H1 (cell line): ENCODE measurements at regions not wholly inside any gene's neighbourhood (a gene's known extent, or its start where the extent isn't known, plus 50 kb on each side); places are given as distances from the start of the nearest gene placed in this dataset.

Source experiments
- CTCF ChIA-PET: fragments of 300-600 bp; sonication (Branson Sonifier 250); formaldehyde crosslinking; loops from one replicate; lab custom pipeline; 2021; ENCODE audit not compliant: partially characterized antibody; lab: Charles Lee
- POLR2A ChIA-PET: fragments of 300-600 bp; sonication (Branson Sonifier 250); formaldehyde crosslinking; loops from one replicate; lab custom pipeline; 2021; ENCODE audit warnings: inconsistent platforms; ENCODE audit not compliant: partially characterized antibody; lab: Charles Lee
- DNase-seq, 2 experiments: peaks; one replicate each; pipeline versions ENCODE4 v3.0.0 to v3.0.0-alpha.2; 2010 to 2022; ENCODE audit warnings: low spot score in 2 of 2, low read depth in 1 of 2, mixed read lengths in 1 of 2
- FAIRE-seq: peaks from 2 replicates; lab custom pipeline; 2011; peaks lifted over from hg19 to GRCh38; lab: Jason Lieb, UNC
- H2AFZ ChIP-seq: 2 replicates; pipeline ENCODE4 v1.8.1; 2012; ENCODE audit warnings: low read length, inconsistent platforms
- H2AK5ac ChIP-seq: 2 replicates; pipeline ENCODE4 v1.6.1; 2013; ENCODE audit warnings: low read depth, low read length
- H2BK120ac ChIP-seq: replicated peaks from 2 replicates; pipeline ENCODE3; 2013; ENCODE audit warnings: low read depth, low read length, inconsistent platforms
- H2BK12ac ChIP-seq: 2 replicates; pipeline ENCODE4 v1.6.1; 2013; ENCODE audit warnings: low read depth, low read length
- H2BK15ac ChIP-seq: 2 replicates; pipeline ENCODE4 v1.6.1; 2013; ENCODE audit warnings: low read length
- H2BK20ac ChIP-seq: 2 replicates; pipeline ENCODE4 v1.6.1; 2013; ENCODE audit warnings: low read length
- H2BK5ac ChIP-seq: 2 replicates; pipeline ENCODE4 v1.6.1; 2013; ENCODE audit warnings: low read depth, low read length
- H3K14ac ChIP-seq: 2 replicates; pipeline ENCODE4 v1.6.1; 2013; ENCODE audit warnings: inconsistent platforms; ENCODE audit not compliant: insufficient read length
- H3K18ac ChIP-seq: 2 replicates; pipeline ENCODE4 v1.6.1; 2013; ENCODE audit warnings: low read length; ENCODE audit errors: extremely low read depth
- H3K23ac ChIP-seq: 2 replicates; pipeline ENCODE4 v1.6.1; 2013; ENCODE audit warnings: inconsistent platforms; ENCODE audit not compliant: insufficient read length
- H3K23me2 ChIP-seq: 2 replicates; pipeline ENCODE4 v1.6.1; 2013; ENCODE audit warnings: low read depth, low read length
- H3K27ac ChIP-seq: 2 replicates; pipeline ENCODE4 v1.6.1; 2011; ENCODE audit warnings: low read depth, low read length, inconsistent platforms
- H3K27me3 ChIP-seq, 4 experiments: replicated peaks in 1 of 4; 1 replicate in 1 of 4; 2 replicates in 3 of 4; pipeline versions ENCODE4 v1.6.1 to v1.8.1; 2011 to 2013; ENCODE audit warnings: low read length in 3 of 4, mild to moderate bottlenecking in 3 of 4, inconsistent platforms in 2 of 4, mixed read lengths in 2 of 4, moderate library complexity in 1 of 4; ENCODE audit not compliant: control insufficient read depth in 3 of 4, insufficient read depth in 3 of 4; ENCODE audit errors: extremely low read depth in 1 of 4
- H3K36me3 ChIP-seq, 4 experiments: 2 replicates each; pipeline versions ENCODE4 v1.6.1 to v1.8.1; 2011 to 2013; ENCODE audit warnings: mild to moderate bottlenecking in 4 of 4, low read length in 3 of 4, moderate library complexity in 2 of 4, control low read depth in 1 of 4, inconsistent platforms in 1 of 4; ENCODE audit not compliant: insufficient read depth in 4 of 4, control insufficient read depth in 2 of 4
- H3K4ac ChIP-seq: replicated peaks from 2 replicates; pipeline ENCODE3; 2013; ENCODE audit warnings: low read length, low read depth, mixed read lengths, inconsistent platforms; ENCODE audit not compliant: insufficient read length
- H3K4me1 ChIP-seq, 4 experiments: replicated peaks in 1 of 4; 1 replicate in 1 of 4; 2 replicates in 3 of 4; pipeline versions ENCODE4 v1.6.1 to v1.8.1; 2011 to 2013; ENCODE audit warnings: low read length in 3 of 4, inconsistent platforms in 2 of 4, mixed read lengths in 1 of 4; ENCODE audit not compliant: insufficient read depth in 4 of 4, control insufficient read depth in 3 of 4
- H3K4me2 ChIP-seq, 2 experiments: 2 replicates each; pipeline versions ENCODE4 v1.6.1 to v1.8.1; 2011 to 2013; ENCODE audit warnings: low read depth in 2 of 2, low read length in 2 of 2, control low read depth in 1 of 2, inconsistent platforms in 1 of 2, mild to moderate bottlenecking in 1 of 2; ENCODE audit not compliant: insufficient read depth in 1 of 2
- H3K4me3 ChIP-seq, 4 experiments: fragments of 200-600, 300-600 bp in 1 of 4; sonication (generic), shearing (Covaris generic), sonication (Bioruptor Twin) in 1 of 4; 2 replicates each; pipeline versions ENCODE4 v1.5.1 to v1.8.1; 2011 to 2016; ENCODE audit warnings: low read length in 4 of 4, low read depth in 3 of 4, control low read depth in 2 of 4, inconsistent platforms in 2 of 4, mild to moderate bottlenecking in 2 of 4, mixed read lengths in 1 of 4, moderate library complexity in 1 of 4; ENCODE audit not compliant: insufficient read depth in 2 of 4; ENCODE audit errors: extremely low read depth in 1 of 4
- H3K56ac ChIP-seq: replicated peaks from 2 replicates; pipeline ENCODE3; 2013; ENCODE audit warnings: low read depth, mild to moderate bottlenecking, mixed read lengths, low read length, inconsistent platforms; ENCODE audit not compliant: insufficient read length
- H3K79me1 ChIP-seq: 2 replicates; pipeline ENCODE4 v1.6.1; 2013; ENCODE audit warnings: low read depth, low read length, control low read depth
- H3K79me2 ChIP-seq, 2 experiments: 2 replicates each; pipeline versions ENCODE4 v1.6.1 to v1.8.1; 2012 to 2013; ENCODE audit warnings: low read length in 2 of 2, mild to moderate bottlenecking in 2 of 2, inconsistent platforms in 1 of 2; ENCODE audit not compliant: insufficient read depth in 2 of 2, control insufficient read depth in 1 of 2
- H3K9ac ChIP-seq, 4 experiments: replicated peaks in 1 of 4; 1 replicate in 1 of 4; 2 replicates in 3 of 4; pipeline versions ENCODE4 v1.6.1 to v1.8.1; 2011 to 2013; ENCODE audit warnings: low read depth in 3 of 4, low read length in 3 of 4, control low read depth in 2 of 4, mild to moderate bottlenecking in 2 of 4, moderate library complexity in 2 of 4, inconsistent platforms in 1 of 4; ENCODE audit errors: extremely low read depth in 1 of 4
- H3K9me3 ChIP-seq, 2 experiments: 2 replicates each; pipeline versions ENCODE4 v1.6.1 to v1.8.1; 2012 to 2013; ENCODE audit warnings: mild to moderate bottlenecking in 2 of 2, moderate library complexity in 2 of 2, control low read depth in 1 of 2, inconsistent platforms in 1 of 2, low read depth in 1 of 2, low read length in 1 of 2, mixed read lengths in 1 of 2; ENCODE audit not compliant: insufficient read depth in 2 of 2
- H4K20me1 ChIP-seq, 2 experiments: replicated peaks in 1 of 2; 2 replicates each; pipeline versions ENCODE3 to v1.8.1; 2011 to 2013; ENCODE audit warnings: inconsistent platforms in 2 of 2, low read length in 2 of 2, mild to moderate bottlenecking in 1 of 2; ENCODE audit not compliant: insufficient read depth in 2 of 2, control insufficient read depth in 1 of 2
- H4K5ac ChIP-seq: 2 replicates; pipeline ENCODE4 v1.6.1; 2013; ENCODE audit warnings: low read length, low read depth, mixed read lengths, inconsistent platforms; ENCODE audit not compliant: insufficient read length
- H4K8ac ChIP-seq: 2 replicates; pipeline ENCODE4 v1.8.0; 2013; ENCODE audit warnings: mild to moderate bottlenecking, moderate library complexity, low read length, inconsistent platforms; ENCODE audit not compliant: insufficient read depth; ENCODE audit errors: extremely low read depth
- H4K91ac ChIP-seq: replicated peaks from 2 replicates; pipeline ENCODE3; 2013; ENCODE audit warnings: low read length, mixed read lengths, inconsistent platforms; ENCODE audit not compliant: insufficient read length
- ASH2L ChIP-seq: fragments of 200-600, 300-600 bp; sonication (generic); IDR thresholded peaks from one replicate; pipeline ENCODE4 v1.7.1; 2017; ENCODE audit warnings: low read length
- CBX5 ChIP-seq: fragments of 300-800, 300-1000 bp; sonication (generic); IDR thresholded peaks from 2 replicates; pipeline ENCODE4 v1.7.1; 2016; ENCODE audit warnings: antibody characterized with exemption, low read length, low read depth
- CBX8 ChIP-seq: fragments of 300-800, 300-1000 bp; sonication (generic); IDR thresholded peaks from 2 replicates; pipeline ENCODE4 v1.7.1; 2016; ENCODE audit warnings: low read depth, low read length, borderline replicate concordance
- CHD1 ChIP-seq: IDR thresholded peaks from 2 replicates; pipeline ENCODE4 v1.6.1; 2012; ENCODE audit warnings: low read depth, low read length, improper control_type of control experiment
- CTBP2 ChIP-seq: IDR thresholded peaks from 2 replicates; pipeline ENCODE4 v1.7.0; 2011; ENCODE audit warnings: borderline replicate concordance, mild to moderate bottlenecking, moderate library complexity, mixed read lengths, low read length; ENCODE audit not compliant: insufficient read depth, insufficient read length
- EZH2 ChIP-seq: fragments of 200-600 bp; sonication (generic); IDR thresholded peaks from 2 replicates; pipeline ENCODE4 v1.7.1; 2012; ENCODE audit warnings: low read depth, mild to moderate bottlenecking, moderate library complexity, low read length, inconsistent platforms; ENCODE audit not compliant: severe bottlenecking
- MAFK ChIP-seq: IDR thresholded peaks from 2 replicates; pipeline ENCODE4 v1.6.1; 2012; ENCODE audit warnings: low read depth, mild to moderate bottlenecking, improper control_type of control experiment, low read length
- SIRT6 ChIP-seq: IDR thresholded peaks from one replicate; pipeline ENCODE4 v1.7.1; 2012; ENCODE audit warnings: low read length, inconsistent platforms
- ZNF274 ChIP-seq: IDR thresholded peaks from 2 replicates; pipeline ENCODE4 v1.7.0; 2012; ENCODE audit warnings: low read length, borderline replicate concordance; ENCODE audit errors: extremely low read depth
- WGBS, 2 experiments: shearing (Covaris generic) in 1 of 2; methylation state at CpG; one replicate each; pipeline versions ENCODE4 v1.1.6 to v1.1.7; 2013 to 2015; ENCODE audit warnings: low lambda C conversion rate in 2 of 2, mixed read lengths in 2 of 2, inconsistent platforms in 1 of 2, low coverage in 1 of 2, missing lambda C conversion rate in 1 of 2; ENCODE audit not compliant: insufficient replicate concordance in 2 of 2, insufficient coverage in 1 of 2, insufficient read length in 1 of 2; ENCODE audit errors: extremely low coverage in 1 of 2, missing lambda C conversion rate in 1 of 2; 5-methylcytosine and 5-hydroxymethylcytosine counted together

DNA sequence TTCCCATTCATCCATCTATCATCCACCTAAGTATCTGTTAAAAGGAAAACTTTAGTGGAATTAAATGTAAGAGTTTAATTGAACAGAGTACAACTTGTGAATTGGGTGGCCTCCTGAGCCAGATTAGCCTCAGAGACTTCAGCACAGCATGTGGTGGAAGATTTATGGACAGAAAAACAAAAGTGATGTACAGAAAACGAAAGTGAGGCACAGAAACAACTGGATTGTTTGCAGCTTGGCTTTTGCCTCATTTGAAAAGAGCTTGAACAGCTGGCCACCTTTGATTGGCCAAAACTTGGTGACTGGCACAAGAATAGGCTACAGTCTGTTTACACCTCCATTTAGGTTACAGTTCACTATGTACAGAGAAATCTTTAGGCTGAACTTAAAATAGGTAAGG is 1463.4 kb upstream of the CELF2 start:
- FAIRE-seq (no peak), DNase-seq (no peak)
- Histone ChIP-seq H2BK5ac (no peak overlapping the region), H3K79me1 (no peaks in the 10 kb centered on the region), H4K5ac (no peak overlapping the region), H3K4me1 (no peaks in the 10 kb centered on the region), H3K9me3 (peaks cover 3 to 13% of the 10 kb centered on the region in 2 experiments; a peak in 2 of 4 replicates), H3K23me2 (no peaks in the 10 kb centered on the region), H2AFZ (no peak overlapping the region), H3K27ac (no peak overlapping the region), H3K4me2 (no peak overlapping the region), H3K27me3 (no peaks in the 10 kb centered on the region), H2BK12ac (no peak overlapping the region), H3K56ac (no peak overlapping the region), H2BK120ac (no peak overlapping the region), H2BK20ac (no peak overlapping the region), H4K91ac (no peak overlapping the region), H3K18ac (no peak overlapping the region), H3K4me3 (no peak overlapping the region), H3K79me2 (no peaks in the 10 kb centered on the region), H3K4ac (no peak overlapping the region), H3K14ac (no peak overlapping the region), H4K8ac (no peak overlapping the region), H3K23ac (no peak overlapping the region), H3K36me3 (no peaks in the 10 kb centered on the region; a peak in 1 of 8 replicates), H2BK15ac (no peak overlapping the region), H4K20me1 (no peaks in the 10 kb centered on the region), H2AK5ac (no peak overlapping the region), H3K9ac (no peak overlapping the region)
- WGBS, 2 experiments = 86% methylated on average over 1 of the region's 1 CpG; no CpG with 5 or more reads in 1 of the 2 experiments
- ChIA-PET CTCF (no interaction called here), POLR2A (no interaction called here)
- TF ChIP-seq SIRT6 = no peak
- no peak for TF ChIP-seq CBX8
- no peak for TF ChIP-seq CTBP2
- TF ChIP-seq ZNF274 = no peak
- no peak for TF ChIP-seq ASH2L
- no peak for TF ChIP-seq EZH2
- TF ChIP-seq MAFK = no peak
- TF ChIP-seq CBX5 = no peak
- TF ChIP-seq CHD1 = no peak
